GM12872 (cell line): ENCODE measurements at regions not wholly inside any gene's neighbourhood (a gene's known extent, or its start where the extent isn't known, plus 50 kb on each side); places are given as distances from the start of the nearest gene placed in this dataset.

Experiments
- CTCF ChIP-seq: IDR thresholded peaks from 3 replicates; pipeline ENCODE4 v1.5.1; 2011; ENCODE audit warnings: low read depth, mild to moderate bottlenecking, low read length, moderate library complexity; ENCODE audit not compliant: insufficient read depth

- no peak for TF ChIP-seq CTCF
Measured at GRCh38 chr15:56788359-56788758, 55.0 kb upstream of the ZNF280D start.

- no peak for TF ChIP-seq CTCF
Measured at GRCh38 chr15:56786966-56787365, 53.7 kb upstream of the ZNF280D start.

- TF ChIP-seq CTCF: no peak
Measured at GRCh38 chr15:56783857-56784661, 50.8 kb upstream of the ZNF280D start.

GRCh38 chr15:56783156-56783856, 50.0 kb upstream of the ZNF280D start:
- TF ChIP-seq CTCF: no peak
